GM23338 (cell line): ENCODE measurements at regions not wholly inside any gene's neighbourhood (a gene's known extent, or its start where the extent isn't known, plus 50 kb on each side); places are given as distances from the start of the nearest gene placed in this dataset.

Experiments used
- ATAC-seq: fragments of 200-7000 bp; cut with Tn5 transposase; 3 replicates; pipeline ENCODE4 v1.9.1; 2020
- DNase-seq: peaks from one replicate; pipeline ENCODE4 v3.0.0-alpha.2; 2015; ENCODE audit warnings: low spot score
- H2AFZ ChIP-seq: fragments of 200-600 bp; sonication (generic); 2 replicates; pipeline ENCODE4 v1.8.0; 2016; ENCODE audit warnings: antibody characterized with exemption, mild to moderate bottlenecking, moderate library complexity
- H3F3A ChIP-seq: fragments of 200-600 bp; sonication (generic); replicated peaks from 2 replicates; pipeline ENCODE4 v1.8.0; 2017; ENCODE audit warnings: antibody characterized with exemption, mixed run types, low read depth
- H3K27ac ChIP-seq: fragments of 200-600 bp; sonication (generic); 2 replicates; pipeline ENCODE4 v1.6.1; 2016; ENCODE audit warnings: low read depth
- H3K27me3 ChIP-seq: fragments of 200-600 bp; sonication (generic); 2 replicates; pipeline ENCODE4 v1.8.0; 2016; ENCODE audit warnings: mild to moderate bottlenecking, mixed run types, moderate library complexity; ENCODE audit not compliant: insufficient read depth
- H3K36me3 ChIP-seq: fragments of 200-600 bp; sonication (generic); 2 replicates; pipeline ENCODE4 v1.8.0; 2016; ENCODE audit warnings: mild to moderate bottlenecking; ENCODE audit not compliant: insufficient read depth
- H3K4me1 ChIP-seq: fragments of 200-600 bp; sonication (generic); 2 replicates; pipeline ENCODE4 v1.8.0; 2016; ENCODE audit warnings: mild to moderate bottlenecking, moderate library complexity; ENCODE audit not compliant: insufficient read depth
- H3K4me2 ChIP-seq: fragments of 200-600 bp; sonication (generic); 2 replicates; pipeline ENCODE4 v1.7.1; 2017; ENCODE audit warnings: mixed run types
- H3K4me3 ChIP-seq: fragments of 200-600 bp; sonication (generic); 2 replicates; pipeline ENCODE4 v1.6.1; 2016; ENCODE audit warnings: mixed run types
- H3K79me2 ChIP-seq: fragments of 200-600 bp; sonication (generic); replicated peaks from 2 replicates; pipeline ENCODE4 v1.8.0; 2017; ENCODE audit warnings: mild to moderate bottlenecking; ENCODE audit not compliant: insufficient read depth
- H3K9me2 ChIP-seq: fragments of 200-600 bp; sonication (generic); 2 replicates; pipeline ENCODE4 v1.8.0; 2017; ENCODE audit not compliant: insufficient read depth
- H4K20me1 ChIP-seq: fragments of 200-600 bp; sonication (generic); replicated peaks from 2 replicates; pipeline ENCODE4 v1.8.0; 2017; ENCODE audit warnings: mild to moderate bottlenecking; ENCODE audit not compliant: insufficient read depth
- H3K27ac Mint-ChIP-seq: 2 replicates; pipeline ENCODE4 v1.8.0; 2020; ENCODE audit warnings: inconsistent platforms, mild to moderate bottlenecking, moderate library complexity, mixed read lengths
- H3K27me3 Mint-ChIP-seq: 3 replicates; pipeline ENCODE4 v1.8.0; 2022; ENCODE audit warnings: low read depth, mild to moderate bottlenecking, moderate library complexity, mixed read lengths, inconsistent platforms; ENCODE audit not compliant: insufficient read depth, poor library complexity
- H3K36me3 Mint-ChIP-seq: 3 replicates; pipeline ENCODE4 v1.8.0; 2021; ENCODE audit warnings: low read depth, mild to moderate bottlenecking, inconsistent platforms, moderate library complexity, mixed read lengths
- H3K4me1 Mint-ChIP-seq: 3 replicates; pipeline ENCODE4 v1.8.0; 2020; ENCODE audit warnings: mild to moderate bottlenecking, inconsistent platforms, mixed read lengths
- H3K4me3 Mint-ChIP-seq: 3 replicates; pipeline ENCODE4 v1.8.0; 2021; ENCODE audit warnings: moderate library complexity, mild to moderate bottlenecking, inconsistent platforms, mixed read lengths
- H3K9me3 Mint-ChIP-seq: 3 replicates; pipeline ENCODE4 v1.8.0; 2020; ENCODE audit warnings: moderate library complexity, mild to moderate bottlenecking, inconsistent platforms, mixed read lengths
- CREB1 ChIP-seq: fragments of 250-450 bp; sonication (Bioruptor Pico); IDR thresholded peaks from 2 replicates; pipeline ENCODE4 v1.5.0; 2020; ENCODE audit warnings: low read depth, mild to moderate bottlenecking, moderate library complexity
- CTCF ChIP-seq, 2 experiments: fragments of 200-600 bp in 1 of 2; sonication (generic) in 1 of 2; conservative IDR thresholded peaks; 2 replicates each; pipeline versions ENCODE4 v1.5.1 to v1.6.1; 2016 to 2017; ENCODE audit warnings: antibody characterized with exemption in 2 of 2, low read depth in 2 of 2, mild to moderate bottlenecking in 2 of 2, moderate library complexity in 1 of 2
- EZH2 ChIP-seq: fragments of 200-600 bp; sonication (generic); IDR thresholded peaks from one replicate; pipeline ENCODE4 v1.8.0; 2017; ENCODE audit warnings: antibody characterized with exemption, mild to moderate bottlenecking, low read depth; ENCODE audit not compliant: unreplicated experiment
- EZH2phosphoT487 ChIP-seq: fragments of 200-600 bp; sonication (generic); IDR thresholded peaks from one replicate; pipeline ENCODE4 v1.8.1; 2018; ENCODE audit warnings: antibody characterized with exemption; ENCODE audit not compliant: unreplicated experiment
- JUNB ChIP-seq: IDR thresholded peaks from one replicate; pipeline ENCODE4 v1.6.1; 2016; ENCODE audit warnings: antibody characterized with exemption; ENCODE audit not compliant: unreplicated experiment
- NANOG ChIP-seq: IDR thresholded peaks from 2 replicates; pipeline ENCODE4 v1.6.1; 2016; ENCODE audit warnings: antibody characterized with exemption, borderline replicate concordance
- POLR2AphosphoS5 ChIP-seq: IDR thresholded peaks from 2 replicates; pipeline ENCODE4 v1.6.1; 2016; ENCODE audit warnings: antibody characterized with exemption, low read depth
- STAT1 ChIP-seq: IDR thresholded peaks from one replicate; pipeline ENCODE4 v1.6.1; 2016; ENCODE audit warnings: antibody characterized with exemption; ENCODE audit not compliant: unreplicated experiment
- ZNF114 ChIP-seq: fragments of 250-450 bp; sonication (Bioruptor Pico); IDR thresholded peaks from 2 replicates; pipeline ENCODE4 v1.5.0; 2020; ENCODE audit warnings: mild to moderate bottlenecking, moderate library complexity
- TF ChIP-seq, protein P1 (sequence below): IDR thresholded peaks from 2 replicates; pipeline ENCODE4 v1.6.1; 2016; ENCODE audit warnings: antibody characterized with exemption
- TF ChIP-seq, protein P2 (sequence below): IDR thresholded peaks from one replicate; pipeline ENCODE4 v1.6.1; 2018; ENCODE audit warnings: antibody characterized with exemption; ENCODE audit not compliant: unreplicated experiment

GRCh38 chr9:82410866-82411265 lies 422.3 kb downstream of the SPATA31D1 start:
- Histone ChIP-seq H2AFZ (no peak overlapping the region), H4K20me1 (no peaks in the 10 kb centered on the region), H3K36me3 (no peaks in the 10 kb centered on the region), H3K9me2 (peaks cover 5% of the 10 kb centered on the region; the same call in 1 of the 2 replicates), H3F3A (no peaks in the 10 kb centered on the region), H3K79me2 (no peaks in the 10 kb centered on the region), H3K4me1 (no peaks in the 10 kb centered on the region), H3K4me3 (no peak overlapping the region), H3K27ac (no peak overlapping the region), H3K4me2 (no peak overlapping the region), H3K27me3 (no peaks in the 10 kb centered on the region)
- Mint-ChIP-seq H3K36me3 (no peaks in the 10 kb centered on the region), H3K4me3 (no peak overlapping the region), H3K27me3 (no peaks in the 10 kb centered on the region), H3K27ac (no peak overlapping the region), H3K4me1 (no peaks in the 10 kb centered on the region), H3K9me3 (peaks cover under 1% of the 10 kb centered on the region; the same call in 1 of the 3 replicates)
- no peak for TF ChIP-seq STAT1
- DNase-seq (no peak), ATAC-seq (no peak)

GRCh38 chr9:82412586-82413305 lies 424.2 kb downstream of the SPATA31D1 start:
- TF ChIP-seq CTCF (conservative IDR thresholded peaks at IDR 0.05; ENCODE audit: low read depth in 2 of 2) (no peak), EZH2phosphoT487 (no peak), ZNF114 (CRISPR knock-in tag) (no peak), EZH2 (no peak), POLR2AphosphoS5 (no peak), NANOG (no peak), STAT1 (no peak), CREB1 (no peak), JUNB (no peak)
- TF ChIP-seq, protein P1, sequence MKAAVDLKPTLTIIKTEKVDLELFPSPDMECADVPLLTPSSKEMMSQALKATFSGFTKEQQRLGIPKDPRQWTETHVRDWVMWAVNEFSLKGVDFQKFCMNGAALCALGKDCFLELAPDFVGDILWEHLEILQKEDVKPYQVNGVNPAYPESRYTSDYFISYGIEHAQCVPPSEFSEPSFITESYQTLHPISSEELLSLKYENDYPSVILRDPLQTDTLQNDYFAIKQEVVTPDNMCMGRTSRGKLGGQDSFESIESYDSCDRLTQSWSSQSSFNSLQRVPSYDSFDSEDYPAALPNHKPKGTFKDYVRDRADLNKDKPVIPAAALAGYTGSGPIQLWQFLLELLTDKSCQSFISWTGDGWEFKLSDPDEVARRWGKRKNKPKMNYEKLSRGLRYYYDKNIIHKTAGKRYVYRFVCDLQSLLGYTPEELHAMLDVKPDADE, result no peak
- TF ChIP-seq, protein P2, sequence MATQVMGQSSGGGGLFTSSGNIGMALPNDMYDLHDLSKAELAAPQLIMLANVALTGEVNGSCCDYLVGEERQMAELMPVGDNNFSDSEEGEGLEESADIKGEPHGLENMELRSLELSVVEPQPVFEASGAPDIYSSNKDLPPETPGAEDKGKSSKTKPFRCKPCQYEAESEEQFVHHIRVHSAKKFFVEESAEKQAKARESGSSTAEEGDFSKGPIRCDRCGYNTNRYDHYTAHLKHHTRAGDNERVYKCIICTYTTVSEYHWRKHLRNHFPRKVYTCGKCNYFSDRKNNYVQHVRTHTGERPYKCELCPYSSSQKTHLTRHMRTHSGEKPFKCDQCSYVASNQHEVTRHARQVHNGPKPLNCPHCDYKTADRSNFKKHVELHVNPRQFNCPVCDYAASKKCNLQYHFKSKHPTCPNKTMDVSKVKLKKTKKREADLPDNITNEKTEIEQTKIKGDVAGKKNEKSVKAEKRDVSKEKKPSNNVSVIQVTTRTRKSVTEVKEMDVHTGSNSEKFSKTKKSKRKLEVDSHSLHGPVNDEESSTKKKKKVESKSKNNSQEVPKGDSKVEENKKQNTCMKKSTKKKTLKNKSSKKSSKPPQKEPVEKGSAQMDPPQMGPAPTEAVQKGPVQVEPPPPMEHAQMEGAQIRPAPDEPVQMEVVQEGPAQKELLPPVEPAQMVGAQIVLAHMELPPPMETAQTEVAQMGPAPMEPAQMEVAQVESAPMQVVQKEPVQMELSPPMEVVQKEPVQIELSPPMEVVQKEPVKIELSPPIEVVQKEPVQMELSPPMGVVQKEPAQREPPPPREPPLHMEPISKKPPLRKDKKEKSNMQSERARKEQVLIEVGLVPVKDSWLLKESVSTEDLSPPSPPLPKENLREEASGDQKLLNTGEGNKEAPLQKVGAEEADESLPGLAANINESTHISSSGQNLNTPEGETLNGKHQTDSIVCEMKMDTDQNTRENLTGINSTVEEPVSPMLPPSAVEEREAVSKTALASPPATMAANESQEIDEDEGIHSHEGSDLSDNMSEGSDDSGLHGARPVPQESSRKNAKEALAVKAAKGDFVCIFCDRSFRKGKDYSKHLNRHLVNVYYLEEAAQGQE, result no peak
- Mint-ChIP-seq H3K4me1 (no peaks in the 10 kb centered on the region), H3K27me3 (no peaks in the 10 kb centered on the region), H3K4me3 (no peak overlapping the region), H3K9me3 (peaks cover 3% of the 10 kb centered on the region; the same call in 1 of the 3 replicates), H3K27ac (no peak overlapping the region), H3K36me3 (no peaks in the 10 kb centered on the region)
- Histone ChIP-seq H2AFZ (no peak overlapping the region), H4K20me1 (no peaks in the 10 kb centered on the region), H3K4me2 (no peak overlapping the region), H3K79me2 (no peaks in the 10 kb centered on the region), H3K9me2 (peaks cover 8% of the 10 kb centered on the region; the same call in 1 of the 2 replicates), H3F3A (no peaks in the 10 kb centered on the region), H3K4me3 (no peak overlapping the region), H3K27ac (no peak overlapping the region), H3K36me3 (no peaks in the 10 kb centered on the region), H3K4me1 (no peaks in the 10 kb centered on the region), H3K27me3 (no peaks in the 10 kb centered on the region)
- DNase-seq (no peak), ATAC-seq (no peak)
